Kidney tubule cell (primary cell): ENCODE measurements at regions not wholly inside any gene's neighbourhood (a gene's known extent, or its start where the extent isn't known, plus 50 kb on each side); places are given as distances from the start of the nearest gene placed in this dataset.
A peak's percentile ranks its signal among the peaks of the same experiment; 100 is the strongest.

Source experiments
- DNase-seq: peaks from one replicate; pipeline ENCODE4 v3.0.0-alpha.2; 2018; ENCODE audit warnings: low spot score

DNA sequence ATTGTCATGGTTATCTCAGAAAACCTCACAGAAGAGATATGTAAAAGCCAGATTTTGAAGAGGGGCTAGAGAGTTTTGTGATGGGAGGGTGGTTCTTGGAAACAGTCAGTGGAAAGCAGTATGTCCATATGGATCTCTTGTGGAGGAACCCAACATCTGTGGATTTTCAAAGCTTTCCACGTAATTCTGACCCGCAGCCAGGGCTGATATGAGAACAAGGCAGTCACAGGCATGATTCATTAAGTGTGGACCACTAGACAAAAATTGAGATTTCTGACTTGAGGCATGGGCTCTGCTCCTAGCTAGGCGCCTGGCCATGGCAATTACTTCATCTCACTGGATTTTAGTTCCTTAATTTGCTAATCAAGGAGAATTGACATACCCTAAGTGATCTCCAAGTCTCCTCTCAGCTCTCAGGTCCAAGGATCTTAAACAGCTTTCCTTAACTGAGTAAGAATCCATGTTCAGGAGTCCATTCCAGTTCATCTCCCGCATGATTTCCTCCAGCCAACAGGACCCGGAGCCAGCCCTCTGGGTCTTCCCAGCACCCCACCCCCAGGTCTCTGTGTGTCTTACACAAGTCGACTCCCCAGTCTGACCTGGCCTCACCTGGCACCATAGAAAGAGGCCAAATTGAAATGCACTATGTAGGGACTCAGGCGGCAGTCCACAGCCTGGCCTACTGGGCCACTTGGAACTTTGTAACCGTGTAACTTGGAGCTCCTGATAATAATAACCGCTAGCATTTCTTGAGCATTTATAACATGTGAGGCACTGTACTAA lies 176.3 kb upstream of the PARP11 start:
- no peak for DNase-seq

DNA sequence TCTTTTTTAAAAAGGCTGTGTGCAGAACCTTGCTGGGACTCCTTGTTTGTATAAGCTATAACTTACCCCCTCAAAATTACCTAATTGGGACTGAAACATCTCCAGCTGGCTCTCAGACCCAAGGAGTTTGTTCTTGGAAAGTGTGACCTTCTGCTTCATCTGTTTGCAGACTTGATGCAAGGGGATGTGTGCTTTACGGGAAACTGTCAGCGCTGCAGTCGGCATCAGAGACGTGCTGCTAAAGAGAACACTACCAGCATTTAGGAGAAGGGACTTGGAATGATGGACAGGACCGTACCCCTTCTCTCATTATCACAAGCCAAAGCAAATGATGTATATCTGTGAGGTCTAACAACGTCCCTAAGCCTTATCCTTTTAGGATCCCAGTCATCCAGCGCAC lies 174.2 kb upstream of the PARP11 start:
- DNase-seq: no peak

DNA sequence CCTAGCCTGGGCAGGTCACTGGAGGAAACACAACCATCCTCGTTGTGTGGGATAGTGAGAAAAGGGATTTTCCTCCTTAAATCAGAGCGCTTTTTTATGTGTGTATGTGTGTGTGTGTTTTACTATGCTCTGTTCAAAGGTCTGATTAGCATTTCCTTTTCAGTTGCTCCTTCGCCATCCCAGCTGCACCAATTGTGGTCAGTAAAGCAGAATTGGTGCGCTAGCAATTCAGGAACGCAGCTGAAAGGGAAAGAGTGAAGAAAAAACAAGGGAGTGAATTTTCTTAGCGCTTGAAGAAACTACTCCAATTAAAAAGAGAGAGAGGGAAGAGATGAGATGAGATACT lies 173.3 kb upstream of the PARP11 start:
- DNase-seq: no peak

DNA sequence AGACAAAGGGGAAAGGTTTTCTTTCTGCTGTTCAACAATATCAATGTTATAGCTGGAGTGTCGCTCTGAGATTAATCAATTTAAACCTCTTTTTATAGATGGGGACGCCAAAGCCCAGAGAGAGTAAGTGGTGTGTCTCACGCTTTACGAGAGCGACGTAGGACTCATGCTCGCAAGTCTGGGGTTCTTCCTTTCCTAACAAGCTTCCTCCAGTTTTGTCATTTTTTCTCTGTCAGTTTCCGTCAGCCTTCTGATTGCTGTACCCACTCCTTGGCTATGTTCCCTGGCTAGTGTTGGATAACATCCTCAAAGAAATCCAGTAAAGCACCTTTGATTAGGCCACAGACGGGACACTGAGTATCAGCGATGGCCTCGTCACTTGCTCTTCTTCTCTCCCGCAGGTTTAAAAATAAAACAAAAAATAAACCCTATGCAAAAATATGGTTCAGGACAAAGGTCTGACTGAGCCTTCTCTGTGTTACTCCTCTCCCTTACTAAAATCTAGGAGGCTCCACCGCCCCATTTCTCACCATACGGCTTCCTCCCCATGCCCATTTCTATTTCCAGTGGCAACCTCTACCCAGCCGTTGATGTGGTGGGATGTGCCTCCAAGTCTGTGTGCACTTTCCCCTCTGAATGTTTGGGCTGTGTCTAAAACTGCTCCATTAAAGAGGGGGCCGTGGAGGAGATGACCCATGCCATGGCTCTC lies 172.7 kb upstream of the PARP11 start:
- no peak for DNase-seq

DNA sequence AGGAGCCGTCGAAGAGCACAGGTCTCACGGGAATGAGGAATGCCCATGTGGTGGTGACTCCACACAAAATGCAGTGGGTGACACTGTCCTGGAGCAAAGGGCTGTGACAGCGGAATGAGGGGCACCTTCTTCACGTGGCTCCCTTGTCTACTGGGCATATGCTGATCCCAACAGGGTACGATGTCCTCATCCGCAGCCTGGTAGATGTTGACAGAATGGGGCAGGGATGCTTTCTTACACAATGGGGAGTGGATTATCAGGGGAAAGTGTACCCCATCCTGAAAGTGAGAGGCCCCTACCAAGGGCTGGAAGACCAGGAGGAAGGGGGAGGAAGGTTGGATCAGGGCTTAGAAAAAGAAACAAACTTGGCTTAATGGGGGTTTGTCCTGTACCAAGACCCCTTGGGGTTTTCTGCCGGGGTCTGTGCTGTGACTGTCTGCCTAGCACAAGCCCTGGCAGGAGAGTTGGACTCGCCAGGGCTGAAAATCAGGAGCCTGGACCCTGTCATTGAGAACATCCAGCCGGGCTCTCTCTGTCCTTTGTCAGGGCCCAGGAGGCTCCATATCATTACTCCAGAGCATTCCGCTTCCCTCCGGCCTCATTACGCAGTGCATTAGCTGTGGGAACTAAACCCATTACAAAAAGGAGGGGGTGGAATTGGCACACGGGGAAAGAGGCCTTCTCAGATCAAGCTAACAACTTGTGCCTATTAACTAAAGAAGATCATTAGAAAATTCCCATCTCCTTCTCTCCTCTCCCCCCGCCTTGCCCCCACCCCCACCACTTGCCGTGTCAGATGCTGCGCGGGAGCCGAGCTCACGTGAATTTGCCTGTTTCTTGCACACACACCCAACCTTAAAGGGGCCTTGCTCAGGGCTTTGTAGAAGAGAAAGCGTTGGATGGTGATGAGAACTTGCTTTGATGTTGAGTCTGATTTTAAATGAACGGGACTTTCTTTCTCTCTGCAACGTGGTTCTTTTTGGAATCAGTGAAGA lies 171.8 kb upstream of the PARP11 start:
- DNase-seq: no peak

DNA sequence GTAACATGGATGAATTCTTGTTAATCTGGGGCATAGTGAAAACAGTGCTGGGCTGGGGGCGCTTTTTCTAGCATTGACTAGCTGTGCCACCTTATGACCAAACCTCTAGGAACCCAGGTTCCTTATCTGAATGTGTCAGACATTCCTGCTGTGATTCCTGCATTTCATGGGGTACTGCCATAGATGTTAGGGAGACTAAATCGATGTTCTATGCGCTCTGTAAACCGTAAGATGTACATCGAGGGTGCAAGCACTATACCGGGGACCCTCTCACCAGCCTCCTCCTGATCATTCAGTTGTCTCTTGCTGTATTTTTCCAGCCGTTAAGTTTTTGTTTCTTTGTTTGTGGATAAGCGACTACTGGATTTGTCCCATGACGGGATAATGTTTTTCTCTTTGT lies 170.9 kb upstream of the PARP11 start:
- DNase-seq: no peak

DNA sequence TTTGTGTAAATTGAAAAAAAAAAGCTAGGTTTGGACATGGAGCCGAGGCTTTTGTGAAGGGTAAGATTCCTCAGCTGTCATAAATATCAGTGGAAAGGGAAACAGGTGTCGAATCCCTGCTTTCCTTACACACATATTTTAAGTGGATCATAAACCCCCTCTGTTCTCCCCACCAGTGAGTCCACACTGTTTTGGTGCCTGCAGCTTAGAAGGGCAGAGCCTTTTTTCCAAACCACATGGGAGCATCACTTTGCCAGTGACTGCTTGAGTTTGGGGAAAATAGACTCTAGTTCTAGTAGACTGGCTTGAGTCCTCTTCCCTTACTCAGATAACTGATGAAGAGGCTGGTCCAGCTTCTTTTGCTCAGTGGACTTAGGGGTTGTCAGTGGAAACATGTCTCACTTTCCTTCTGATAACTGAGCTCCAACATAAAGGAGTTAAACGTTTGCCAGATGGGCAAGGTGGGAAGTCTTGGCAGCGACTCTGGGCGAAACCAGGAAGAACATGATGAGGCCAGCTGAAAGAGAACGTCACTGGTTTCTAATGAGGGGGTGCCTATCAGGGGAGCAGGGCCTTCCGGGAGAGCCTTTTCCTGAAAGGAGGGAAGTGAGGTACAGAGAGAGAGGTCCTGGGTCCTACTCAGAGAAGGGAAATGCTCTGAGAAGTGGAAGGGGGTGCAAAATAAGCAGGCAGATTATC lies 168.1 kb upstream of the PARP11 start:
- DNase-seq: no peak

DNA sequence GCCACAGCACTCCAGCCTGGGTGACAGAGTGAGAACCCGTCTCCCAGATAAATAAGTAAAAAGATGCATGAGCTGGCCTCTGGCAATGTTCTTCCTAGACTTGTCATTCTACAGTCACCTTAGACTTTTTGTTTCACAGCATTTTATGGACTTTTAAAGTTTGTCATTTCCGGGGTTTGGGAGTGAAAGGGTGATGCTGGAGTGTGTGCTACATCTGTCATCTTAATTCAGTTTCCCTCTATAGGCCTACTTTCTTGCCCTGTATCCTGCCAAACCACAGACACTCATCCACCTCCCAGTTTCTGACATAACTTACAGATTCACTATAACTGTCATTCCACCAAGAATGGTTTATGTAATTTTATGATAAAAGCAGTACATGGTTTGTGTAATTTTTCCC lies 166.7 kb upstream of the PARP11 start:
- DNase-seq: no peak

DNA sequence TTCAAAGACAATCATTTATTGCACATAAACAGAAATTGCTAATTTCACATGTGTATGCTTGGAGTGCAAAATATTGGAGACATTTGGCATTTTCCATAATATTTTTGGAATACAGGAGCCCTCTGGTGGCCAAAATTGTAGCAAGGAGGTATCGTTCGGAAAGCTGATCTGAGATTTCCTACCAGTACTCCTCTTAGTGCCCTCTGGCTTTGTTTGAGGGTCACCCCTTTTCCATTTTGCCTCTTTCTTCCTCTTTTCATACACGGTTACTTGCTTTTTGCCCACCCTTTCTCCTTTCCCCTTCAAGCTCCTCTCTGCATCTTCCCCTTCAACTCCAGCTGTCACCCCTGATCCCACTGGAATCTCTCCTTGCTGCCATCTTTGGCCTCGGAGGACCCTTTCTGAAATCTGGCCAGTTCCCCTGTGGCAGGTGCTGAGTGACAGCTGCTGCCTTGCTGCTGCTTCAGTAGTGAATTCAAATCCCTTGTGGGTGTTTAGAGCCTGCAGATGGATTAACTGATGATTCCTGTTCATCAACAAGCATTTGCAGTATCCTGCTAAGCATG lies 164.6 kb upstream of the PARP11 start:
- peak; percentile 53 for DNase-seq

DNA sequence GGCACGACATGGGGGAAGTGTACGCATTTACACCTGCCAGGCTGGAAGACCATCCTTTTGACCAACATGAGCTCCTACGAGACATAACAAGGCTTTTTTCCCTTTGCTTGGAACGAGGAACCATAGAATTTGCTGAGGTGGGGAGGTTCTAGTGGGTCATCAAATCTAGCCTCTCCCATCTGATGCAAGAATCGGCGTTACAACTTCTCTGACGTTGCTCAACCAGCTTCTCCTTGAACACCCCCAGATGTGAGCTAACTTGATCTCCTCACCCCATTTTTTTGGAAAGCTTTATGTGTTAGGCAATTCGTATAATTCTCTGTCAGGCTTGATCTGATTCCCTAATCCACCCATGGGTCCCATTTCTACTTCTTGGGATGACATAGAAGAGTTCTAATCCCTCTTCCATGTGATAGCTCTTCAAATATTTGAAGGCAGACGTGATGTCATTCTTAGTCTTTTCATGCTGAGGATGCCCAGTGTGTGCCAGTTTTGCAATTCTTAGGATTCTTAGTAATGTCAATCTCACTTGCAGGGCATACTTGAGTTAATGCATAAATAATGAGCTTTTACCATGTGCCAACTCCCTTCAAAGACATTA lies 163.6 kb upstream of the PARP11 start:
- peak; percentile 47 for DNase-seq

DNA sequence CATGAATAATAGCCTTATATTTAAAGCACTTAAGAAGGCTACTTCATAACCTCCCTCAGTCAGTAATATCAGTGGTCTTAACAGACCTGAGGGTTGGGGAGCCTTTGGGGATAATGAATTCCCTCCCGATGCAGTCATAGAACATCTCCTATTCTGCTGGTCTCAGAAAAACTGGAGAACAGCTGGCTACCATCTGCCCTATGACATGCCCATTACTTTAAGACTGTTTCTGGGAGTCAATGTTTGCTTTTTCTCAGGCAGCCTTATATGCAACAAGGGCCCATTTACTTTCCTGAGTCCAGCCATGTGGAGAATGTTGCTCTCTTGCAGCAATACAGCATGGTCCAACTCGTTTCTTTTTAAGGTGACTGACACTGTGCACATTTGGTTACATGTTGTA lies 161.7 kb upstream of the PARP11 start:
- no peak for DNase-seq

DNA sequence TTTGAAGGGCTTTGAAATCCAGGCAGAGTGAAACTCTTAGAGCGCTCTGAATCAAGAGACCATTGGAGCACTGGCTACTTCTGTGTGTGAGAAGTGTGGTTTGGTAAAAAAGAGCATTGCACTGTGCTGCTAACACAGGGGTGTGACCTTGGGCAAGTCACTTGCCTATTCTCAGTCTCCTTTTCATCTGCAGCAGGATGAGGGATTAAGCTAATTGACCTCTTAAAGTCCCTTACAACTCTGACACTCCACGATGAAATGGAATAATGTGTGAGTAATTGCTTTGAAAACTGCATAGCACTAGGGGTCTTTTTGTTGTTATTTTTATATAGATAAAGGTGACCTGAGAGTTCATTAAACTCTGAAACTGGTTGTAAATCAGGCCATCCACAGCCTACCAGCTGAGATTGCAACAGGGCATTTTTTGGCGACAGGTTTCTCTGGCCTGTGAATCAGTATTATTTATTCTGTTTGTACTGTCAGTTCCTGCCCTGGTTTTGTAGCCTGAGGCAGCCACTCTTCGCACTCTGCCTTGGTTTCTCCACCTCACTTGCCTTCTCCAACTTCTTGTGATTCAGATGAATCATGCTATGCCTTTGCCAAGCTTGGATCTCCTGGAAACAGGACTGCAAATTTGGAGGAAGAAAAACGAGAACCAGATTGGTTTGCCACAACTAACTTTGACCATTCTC lies 159.9 kb upstream of the PARP11 start:
- no peak for DNase-seq

DNA sequence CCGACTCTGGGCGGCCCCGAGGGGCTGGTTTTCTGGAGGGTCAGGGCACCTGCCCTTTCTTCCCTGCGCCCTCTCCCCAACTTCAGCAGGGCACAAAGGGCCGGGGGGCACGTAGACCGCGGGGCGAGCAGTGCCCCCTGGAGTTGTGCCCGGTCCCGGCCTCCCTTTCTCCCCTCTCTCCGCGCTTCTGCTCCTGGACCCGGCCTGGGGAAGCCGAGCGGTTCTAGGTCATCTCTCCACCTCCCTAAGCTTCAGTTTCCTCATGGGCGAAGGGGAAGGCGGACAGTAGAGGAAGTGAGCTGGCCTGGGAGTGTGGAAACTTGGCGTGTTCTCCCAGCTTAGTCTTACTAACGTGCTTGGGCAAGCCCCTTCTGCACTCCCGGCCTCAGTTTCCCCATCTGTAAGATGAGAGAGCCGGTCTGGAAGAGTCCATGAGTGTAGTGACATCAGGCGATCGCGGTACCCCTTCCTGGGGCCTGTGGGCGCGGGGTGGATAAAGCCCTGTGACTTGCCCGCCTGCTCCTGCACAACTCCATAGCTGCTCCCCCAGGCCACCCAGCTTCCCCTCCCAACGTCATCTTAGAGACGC lies 158.6 kb upstream of the PARP11 start:
- peak; percentile 51 for DNase-seq

DNA sequence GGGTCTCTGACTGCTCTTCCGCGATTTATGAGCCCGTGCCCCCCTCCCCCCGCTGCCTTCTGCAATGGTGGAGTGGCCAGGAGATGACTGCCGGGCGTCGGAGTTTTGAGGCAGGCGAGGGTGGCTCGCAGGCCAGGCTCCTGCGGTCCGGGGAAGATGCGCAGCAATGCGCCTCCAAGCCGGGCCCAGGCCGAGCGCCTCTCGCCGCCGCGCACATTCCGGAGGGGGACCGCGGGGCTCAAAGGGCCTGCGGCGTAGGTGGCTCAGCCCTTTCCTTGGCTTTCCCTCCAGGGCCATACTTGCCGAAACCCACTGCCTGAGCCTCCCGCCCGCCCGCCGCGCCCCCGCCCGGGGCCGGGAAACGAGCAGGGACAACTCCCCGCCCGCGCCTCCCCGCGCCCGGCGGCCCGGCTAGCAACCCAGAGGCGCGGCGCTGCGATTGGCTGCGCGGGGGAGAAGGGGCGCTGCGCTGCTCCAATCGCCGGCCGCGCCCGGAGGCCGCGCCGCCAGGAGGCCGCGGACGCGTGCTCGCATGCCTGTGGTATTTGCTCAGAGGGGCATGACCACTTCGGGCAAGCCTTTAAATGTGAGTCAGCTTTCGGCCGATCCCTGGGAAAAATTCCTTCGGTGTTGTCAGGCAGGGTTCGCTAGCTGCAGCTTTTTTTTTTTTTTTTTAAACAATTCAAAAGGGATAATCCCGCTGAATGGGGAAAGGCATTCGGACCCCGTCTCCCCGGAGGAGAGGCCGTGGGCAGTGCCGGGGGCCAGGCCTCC lies 157.9 kb upstream of the PARP11 start:
- peak; percentile 98 for DNase-seq

DNA sequence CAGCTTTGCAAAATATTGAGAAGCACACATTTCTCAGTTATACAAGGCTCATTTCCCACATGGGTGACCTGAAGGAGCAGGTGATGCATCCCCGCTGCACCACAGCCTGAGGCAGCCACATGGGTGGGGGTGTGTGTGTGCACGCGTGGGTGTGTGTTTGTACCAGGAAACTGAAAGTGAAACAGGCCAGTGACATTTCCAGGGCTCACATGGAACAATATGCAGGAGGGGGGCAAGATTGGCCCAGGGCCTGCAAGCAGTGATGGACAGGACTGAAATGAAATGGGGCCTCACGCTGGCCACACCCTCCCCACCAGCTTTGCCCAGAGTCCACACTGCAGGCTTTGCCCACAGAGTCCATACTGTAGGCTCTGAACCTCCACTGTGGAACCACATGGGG lies 154.2 kb upstream of the PARP11 start:
- peak; percentile 53 for DNase-seq

DNA sequence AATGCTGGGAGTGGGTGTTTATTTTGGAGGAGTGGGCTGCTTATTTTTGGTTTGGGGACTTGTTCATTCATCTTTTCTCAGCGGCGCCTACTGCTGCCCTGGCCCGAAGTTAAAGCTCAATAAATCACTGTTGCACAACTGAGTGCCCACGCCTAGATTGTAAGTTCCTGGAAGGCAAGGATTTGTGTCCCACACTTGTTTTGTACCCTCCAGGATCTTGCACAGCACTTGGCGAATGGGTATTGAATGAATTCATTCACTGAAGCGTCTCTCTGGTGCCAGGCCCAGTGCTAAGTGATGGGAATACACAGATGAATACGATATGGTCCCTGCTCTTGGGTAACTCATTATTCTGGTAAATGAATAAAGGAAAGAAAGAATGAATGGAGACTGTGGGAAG lies 153.3 kb upstream of the PARP11 start:
- no peak for DNase-seq

DNA sequence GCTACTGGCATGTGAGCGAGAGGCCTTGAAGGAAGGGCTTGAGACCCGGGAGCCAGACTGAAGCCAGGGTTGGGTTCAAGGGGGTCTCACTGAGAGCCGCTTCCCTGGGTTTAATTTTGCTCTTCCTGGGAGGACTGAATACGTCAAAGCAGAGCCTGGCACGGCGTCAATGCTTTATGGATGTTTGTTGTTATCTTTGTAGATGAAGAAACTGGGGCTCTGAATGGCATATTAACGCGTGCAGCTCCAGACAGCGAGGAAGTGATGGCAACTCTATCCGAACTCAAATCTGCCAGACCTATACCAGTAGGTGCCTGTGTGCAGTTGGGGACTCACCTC lies 152.8 kb upstream of the PARP11 start:
- DNase-seq: no peak

DNA sequence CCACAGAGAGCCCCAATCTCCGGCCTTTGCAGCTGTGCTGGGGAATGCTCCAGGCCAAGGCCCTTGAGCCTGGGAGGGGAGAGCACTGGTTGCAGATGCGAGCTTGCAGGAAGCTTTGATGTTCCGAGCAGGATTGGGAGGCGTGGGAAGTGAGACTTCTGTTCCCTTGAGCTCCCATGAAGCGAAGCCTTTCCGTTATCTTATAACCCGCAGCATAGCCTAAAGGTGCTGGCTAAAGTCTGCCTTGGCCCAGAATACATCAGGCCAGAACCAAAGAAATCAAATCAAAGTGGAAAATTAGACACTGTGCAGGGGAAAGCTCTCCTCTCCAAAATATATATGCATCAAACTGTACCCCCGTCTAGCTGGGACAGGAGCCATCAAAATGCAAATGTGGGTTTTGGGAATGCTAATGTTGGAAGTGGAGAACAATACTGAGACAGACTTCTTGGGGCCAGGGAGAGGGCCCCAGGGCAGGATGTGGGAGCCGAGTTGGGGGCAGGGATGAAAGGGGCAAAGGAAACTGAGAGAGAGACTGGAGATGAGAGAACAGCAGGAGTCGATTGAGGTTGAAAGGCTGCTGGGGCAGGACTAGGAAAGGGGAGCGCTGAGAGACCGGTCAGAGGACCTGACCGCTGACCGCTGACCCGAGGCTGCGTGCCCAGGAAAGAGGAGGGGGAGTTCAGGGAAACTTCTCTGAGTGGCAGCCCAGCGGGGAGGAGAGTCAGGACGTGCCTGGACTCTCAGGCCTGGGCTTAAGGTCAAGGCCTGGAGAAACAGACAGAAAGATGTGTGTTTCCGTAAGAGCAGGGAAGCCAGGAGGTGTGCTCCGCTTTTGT lies 152.2 kb upstream of the PARP11 start:
- no peak for DNase-seq

DNA sequence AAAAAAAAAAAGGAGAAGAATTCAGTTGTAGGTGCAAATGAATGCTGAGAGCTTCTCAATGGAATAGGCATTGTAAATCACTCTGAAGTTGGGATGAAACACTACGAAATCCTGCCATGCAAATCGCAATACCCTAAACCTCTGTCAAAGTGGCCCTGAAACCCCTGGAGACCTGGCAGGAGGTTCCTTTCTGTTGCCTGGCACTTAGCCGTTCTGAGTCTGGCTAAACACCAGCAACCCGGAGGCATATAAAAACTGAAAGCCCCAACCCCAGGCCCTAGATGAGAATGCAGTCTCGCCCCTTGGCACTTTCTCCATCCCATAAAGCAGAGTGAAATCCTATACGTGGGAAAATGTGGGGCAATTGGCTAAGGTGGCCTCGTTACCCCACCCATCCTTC lies 151.5 kb upstream of the PARP11 start:
- no peak for DNase-seq
